HG03571 (cell line): ENCODE measurements at regions not wholly inside any gene's neighbourhood (a gene's known extent, or its start where the extent isn't known, plus 50 kb on each side); places are given as distances from the start of the nearest gene placed in this dataset.
"Not testable (repeated sequence)": the region's sequence is repeated elsewhere in the genome, so short reads cannot be mapped to it uniquely, and the experiment has no call there.

Source experiments
- ATAC-seq: cut with Tn5 transposase; IDR thresholded peaks from one replicate; pipeline ENCODE4 v1.9.1; 2021; ENCODE audit not compliant: unreplicated experiment

- no peak for ATAC-seq
Measured at GRCh38 chr1:99062192-99062591, 57.5 kb upstream of the PLPPR5 start.

- ATAC-seq = no peak
Measured at GRCh38 chr1:99069146-99069545, 64.5 kb upstream of the PLPPR5 start.

- not testable (repeated sequence) for ATAC-seq
Measured at GRCh38 chr1:99078529-99078928, 73.9 kb upstream of the PLPPR5 start.

GRCh38 chr1:99082366-99082765 is 77.7 kb upstream of the PLPPR5 start:
- ATAC-seq = no peak

GRCh38 chr1:99083338-99083737 is 78.7 kb upstream of the PLPPR5 start:
- ATAC-seq = no peak

GRCh38 chr1:99084562-99084961 is 79.9 kb upstream of the PLPPR5 start:
- ATAC-seq = peak; percentile 79

GRCh38 chr1:99086057-99086456 is 81.4 kb upstream of the PLPPR5 start:
- ATAC-seq = no peak

GRCh38 chr1:99098589-99098988 is 93.9 kb upstream of the PLPPR5 start:
- ATAC-seq = no peak

- ATAC-seq = no peak
Measured at GRCh38 chr1:99106274-99106673, 101.6 kb upstream of the PLPPR5 start.

GRCh38 chr1:99107680-99108079 is 103.0 kb upstream of the PLPPR5 start:
- no peak for ATAC-seq

GRCh38 chr1:99110140-99111041 is 105.7 kb upstream of the PLPPR5 start:
- ATAC-seq = no peak

GRCh38 chr1:99115231-99115630 is 110.6 kb upstream of the PLPPR5 start:
- no peak for ATAC-seq

- ATAC-seq = no peak
Measured at GRCh38 chr1:99119188-99119587, 114.5 kb upstream of the PLPPR5 start.

- no peak for ATAC-seq
Measured at GRCh38 chr1:99122039-99122438, 117.4 kb upstream of the PLPPR5 start.

GRCh38 chr1:99123936-99124335 is 119.3 kb upstream of the PLPPR5 start:
- no peak for ATAC-seq

GRCh38 chr1:99131546-99131945 is 126.9 kb upstream of the PLPPR5 start:
- no peak for ATAC-seq

GRCh38 chr1:99133756-99134500 is 129.3 kb upstream of the PLPPR5 start:
- ATAC-seq = no peak

- ATAC-seq = no peak
Measured at GRCh38 chr1:99137554-99138206, 126.6 kb upstream of the PLPPR4 start.

- ATAC-seq = no peak
Measured at GRCh38 chr1:99139876-99140275, 124.4 kb upstream of the PLPPR4 start.

GRCh38 chr1:99146129-99146848 is 118.0 kb upstream of the PLPPR4 start:
- ATAC-seq = no peak

GRCh38 chr1:99149952-99150351 is 114.3 kb upstream of the PLPPR4 start:
- no peak for ATAC-seq
